ENCODE measurements at regions not wholly inside any gene's neighbourhood (a gene's known extent, or its start where the extent isn't known, plus 50 kb on each side); places are given as distances from the start of the nearest gene placed in this dataset.
"Not testable (repeated sequence)": the region's sequence is repeated elsewhere in the genome, so short reads cannot be mapped to it uniquely, and the experiment has no call there.

DNA sequence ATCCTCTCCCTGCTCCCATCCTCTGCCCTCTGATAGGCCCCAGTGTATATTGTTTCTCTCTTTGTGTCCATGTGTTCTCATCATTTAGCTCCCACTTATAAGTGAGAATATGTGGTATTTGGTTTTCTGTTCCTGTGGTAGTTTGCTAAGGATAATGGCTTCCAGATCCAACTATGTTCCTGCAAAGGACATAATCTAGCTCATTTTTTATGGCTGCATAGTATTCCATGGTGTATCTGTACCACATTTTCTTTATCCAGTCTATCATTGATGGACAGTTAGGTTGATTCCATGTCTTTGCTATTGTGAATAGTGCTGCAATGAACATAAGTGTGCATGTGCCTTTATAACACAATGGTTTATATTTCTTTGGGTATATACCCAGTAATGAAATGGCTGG, 57.8 kb upstream of the SMIM30 start:
- H3K36me3 ChIP-seq (ENCODE audit: insufficient read depth, low read length); H3K4me3 ChIP-seq (ENCODE audit: low read length); H3K27me3 ChIP-seq (ENCODE audit: insufficient read depth, low read length); H2AFZ ChIP-seq (ENCODE audit: low read depth, low read length); H3K4me1 ChIP-seq (ENCODE audit: insufficient read depth, low read length); H3K9me3 ChIP-seq (ENCODE audit: low read length): not testable (repeated sequence)

DNA sequence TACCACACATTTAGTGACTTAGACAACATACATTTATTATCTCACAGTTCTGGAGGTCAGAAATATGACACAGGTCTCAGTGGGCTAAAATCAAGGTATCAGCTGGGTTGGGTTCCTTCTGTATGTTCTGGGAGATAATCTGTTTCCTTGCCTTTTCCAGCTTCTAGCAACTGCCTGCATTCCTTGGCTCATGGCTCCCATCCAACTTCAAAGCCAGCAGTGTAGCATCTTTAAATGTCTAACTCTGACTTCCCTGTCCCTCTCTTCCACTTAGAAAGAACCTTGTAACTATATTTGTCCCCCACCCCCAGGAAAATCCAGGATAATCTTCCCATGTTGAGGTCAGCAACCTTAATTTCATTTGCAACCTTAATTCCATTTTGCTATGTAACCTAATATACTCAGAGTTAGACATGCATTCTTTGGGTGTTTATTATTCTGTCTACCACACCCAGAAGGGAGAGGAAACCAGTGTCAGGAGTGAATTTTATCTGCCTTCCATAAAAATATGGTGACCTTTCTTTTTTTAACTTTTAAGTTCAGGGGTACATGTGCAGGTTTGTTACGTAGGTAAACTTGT, 57.3 kb upstream of the SMIM30 start:
- Histone ChIP-seq H3K9me3 (ENCODE audit: low read length) (no peaks in the 10 kb centered on the region), H3K27me3 (ENCODE audit: insufficient read depth, low read length) (no peaks in the 10 kb centered on the region), H3K4me3 (ENCODE audit: low read length) (no peak overlapping the region), H2AFZ (ENCODE audit: low read depth, low read length) (no peak overlapping the region), H3K4me1 (ENCODE audit: insufficient read depth, low read length) (peaks cover 2% of the 10 kb centered on the region), H3K36me3 (ENCODE audit: insufficient read depth, low read length) (no peaks in the 10 kb centered on the region)

DNA sequence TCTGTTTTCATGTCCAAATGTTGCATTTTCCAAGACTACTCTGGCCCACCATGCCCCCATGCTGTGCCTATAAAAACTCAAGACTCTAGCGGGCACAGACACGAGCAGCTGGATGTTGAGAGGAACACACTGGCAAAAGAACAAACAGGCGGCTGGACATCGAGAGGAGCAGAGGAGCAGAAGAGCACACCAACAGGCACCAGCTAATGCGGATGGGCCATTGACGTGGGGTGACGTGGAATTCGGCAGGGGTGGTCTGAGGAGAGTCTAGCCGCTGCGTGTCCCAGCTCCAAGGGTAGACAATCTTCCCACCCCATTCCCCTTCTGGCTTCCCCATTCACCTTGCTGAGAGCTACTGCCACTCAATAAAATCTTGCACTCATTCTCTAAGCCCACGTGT, 54.4 kb upstream of the SMIM30 start:
- Histone ChIP-seq H3K4me1 (ENCODE audit: insufficient read depth, low read length) (peaks cover 2% of the 10 kb centered on the region), H2AFZ (ENCODE audit: low read depth, low read length) (no peak overlapping the region), H3K4me3 (ENCODE audit: low read length) (no peak overlapping the region), H3K27me3 (ENCODE audit: insufficient read depth, low read length) (no peaks in the 10 kb centered on the region), H3K9me3 (ENCODE audit: low read length) (no peaks in the 10 kb centered on the region), H3K36me3 (ENCODE audit: insufficient read depth, low read length) (no peaks in the 10 kb centered on the region)

DNA sequence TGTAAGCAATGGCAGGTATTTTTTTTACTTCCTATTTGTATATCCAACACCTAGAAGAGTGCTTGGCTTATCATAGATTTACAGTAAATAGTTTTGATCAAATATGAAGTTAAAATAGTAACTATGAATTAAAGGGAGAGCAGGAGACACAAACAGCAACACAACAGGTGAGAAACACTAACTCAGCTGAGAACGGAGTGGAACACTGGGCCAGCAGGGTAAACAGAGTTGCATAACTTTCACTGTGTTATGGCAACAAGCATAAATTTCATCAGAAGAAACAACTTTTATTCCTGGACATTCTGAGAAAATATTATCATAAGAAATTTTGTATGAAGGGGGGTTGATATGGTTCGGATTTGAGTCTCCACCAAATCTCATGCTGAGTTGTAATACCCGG, 52.2 kb upstream of the SMIM30 start:
- Histone ChIP-seq H3K4me3 (ENCODE audit: low read length) (no peak overlapping the region), H3K4me1 (ENCODE audit: insufficient read depth, low read length) (peaks cover 2% of the 10 kb centered on the region), H2AFZ (ENCODE audit: low read depth, low read length) (no peak overlapping the region), H3K36me3 (ENCODE audit: insufficient read depth, low read length) (no peaks in the 10 kb centered on the region), H3K27me3 (ENCODE audit: insufficient read depth, low read length) (no peaks in the 10 kb centered on the region), H3K9me3 (ENCODE audit: low read length) (no peaks in the 10 kb centered on the region)
